ENCODE measurements at regions not wholly inside any gene's neighbourhood (a gene's known extent, or its start where the extent isn't known, plus 50 kb on each side); places are given as distances from the start of the nearest gene placed in this dataset.

- no peak for TF ChIP-seq CTCF (IDR thresholded peaks at IDR 0.05)
- no peak for TF ChIP-seq POLR2A (IDR thresholded peaks at IDR 0.05)
Observed at GRCh38 chr5:133819977-133820471, 148.4 kb downstream of the C5orf15 start.

Data from testis (tissue), 2 donors.